Stimulated activated CD8-positive, alpha-beta memory T cell treated with anti-CD3 and anti-CD28 coated beads, Interleukin-7, amount 100 ng/mL, for 4 hours (primary cell): ENCODE measurements at regions not wholly inside any gene's neighbourhood (a gene's known extent, or its start where the extent isn't known, plus 50 kb on each side); places are given as distances from the start of the nearest gene placed in this dataset.

Experiments used
- DNase-seq, 2 donors: peaks; one replicate each; pipeline ENCODE4 v3.0.0-alpha.2; 2020; ENCODE audit warnings: low read depth in 2 of 2

- DNase-seq = no peak
Measured at GRCh38 chr1:199698222-199698621, 329.3 kb upstream of the NR5A2 start.

GRCh38 chr1:199700551-199700950 is 327.0 kb upstream of the NR5A2 start:
- no peak for DNase-seq

- DNase-seq = no peak
Measured at GRCh38 chr1:199701726-199702125, 325.8 kb upstream of the NR5A2 start.

DNA sequence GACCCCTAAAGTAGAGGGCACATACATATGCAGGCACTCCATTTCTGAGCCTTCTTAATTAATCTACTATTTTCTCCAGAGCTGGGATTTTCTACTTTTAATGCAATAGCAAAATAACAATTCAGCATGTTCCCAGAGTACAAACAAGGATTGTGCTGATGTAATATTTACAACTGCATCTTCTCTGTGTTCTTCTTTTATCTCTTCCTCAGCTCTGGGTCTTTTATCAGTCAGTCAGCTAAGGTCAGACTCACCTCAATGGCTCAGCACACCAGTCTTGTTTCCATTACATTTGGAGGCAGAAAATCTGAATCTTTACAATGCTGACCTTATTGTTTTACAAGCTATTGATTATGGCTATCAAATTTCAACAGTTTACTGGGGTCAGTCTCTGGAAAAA is 323.3 kb upstream of the NR5A2 start:
- no peak for DNase-seq

GRCh38 chr1:199705825-199706224 is 321.7 kb upstream of the NR5A2 start:
- no peak for DNase-seq

DNA sequence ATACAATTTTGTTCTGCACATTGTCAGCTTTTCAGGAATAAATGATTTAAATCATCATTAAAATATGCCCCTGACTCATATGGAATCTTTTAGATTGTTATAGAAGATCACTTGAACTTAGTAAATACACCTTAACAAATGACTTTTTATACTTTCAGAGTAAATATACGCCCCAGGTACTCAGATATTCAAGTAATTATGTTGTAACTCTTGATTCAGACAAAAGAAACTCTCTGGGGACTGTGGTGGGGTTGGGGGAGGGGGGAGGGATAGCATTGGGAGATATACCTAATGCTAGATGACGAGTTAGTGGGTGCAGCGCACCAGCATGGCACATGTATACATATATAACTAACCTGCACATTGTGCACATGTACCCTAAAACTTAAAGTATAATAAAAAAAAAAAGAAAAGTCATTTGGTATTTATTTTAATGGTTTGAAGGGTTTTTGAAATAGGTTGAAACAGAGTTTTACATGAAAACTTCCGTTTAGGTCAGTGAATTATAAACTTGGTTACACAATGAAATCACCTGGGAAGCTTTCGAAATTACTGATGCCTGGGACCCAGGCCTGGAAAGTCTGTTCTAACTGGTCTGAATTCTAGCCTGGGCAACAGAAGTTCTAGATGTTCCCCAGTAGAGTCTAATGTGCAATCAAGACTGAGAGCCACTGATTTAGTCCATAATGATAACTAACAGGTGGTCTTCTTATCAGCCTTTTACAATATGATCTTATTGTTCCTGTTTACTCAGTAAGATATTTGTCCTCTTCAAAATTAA is 320.5 kb upstream of the NR5A2 start:
- DNase-seq = no peak

- no peak for DNase-seq
Measured at GRCh38 chr1:199710974-199711373, 316.5 kb upstream of the NR5A2 start.

GRCh38 chr1:199716729-199717128 is 310.8 kb upstream of the NR5A2 start:
- DNase-seq = no peak

DNA sequence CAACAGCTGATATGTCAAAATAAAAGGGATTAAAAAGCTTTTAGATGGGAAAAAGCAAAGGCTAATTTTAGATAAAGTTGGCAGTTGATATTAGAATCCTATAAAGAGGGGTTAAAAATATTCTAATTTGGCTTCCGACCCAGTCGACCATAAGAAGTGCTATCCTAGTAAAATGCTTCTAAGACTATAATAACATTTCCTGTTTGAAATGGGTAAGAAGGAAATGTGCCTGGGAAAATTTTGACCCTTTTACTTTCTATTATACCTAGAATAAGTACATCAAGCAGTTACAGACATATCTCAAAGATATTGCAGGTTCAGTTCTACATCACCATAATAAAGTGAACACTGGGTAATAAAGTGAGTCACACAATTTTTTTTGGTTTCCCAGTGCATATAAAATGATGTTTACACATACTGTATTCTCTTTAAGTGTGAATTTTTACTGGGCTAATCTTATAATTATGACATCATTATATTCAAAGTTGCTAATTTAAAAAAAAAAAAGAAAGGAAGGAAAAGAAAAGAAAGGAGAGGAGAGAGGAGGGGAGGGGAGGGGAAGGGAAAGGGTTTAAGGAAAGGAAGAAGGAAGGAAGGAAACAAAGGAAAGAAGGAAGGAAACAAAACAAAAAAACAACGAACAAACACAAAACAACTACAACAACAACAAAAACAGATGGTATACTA is 308.2 kb upstream of the NR5A2 start:
- DNase-seq = no peak

DNA sequence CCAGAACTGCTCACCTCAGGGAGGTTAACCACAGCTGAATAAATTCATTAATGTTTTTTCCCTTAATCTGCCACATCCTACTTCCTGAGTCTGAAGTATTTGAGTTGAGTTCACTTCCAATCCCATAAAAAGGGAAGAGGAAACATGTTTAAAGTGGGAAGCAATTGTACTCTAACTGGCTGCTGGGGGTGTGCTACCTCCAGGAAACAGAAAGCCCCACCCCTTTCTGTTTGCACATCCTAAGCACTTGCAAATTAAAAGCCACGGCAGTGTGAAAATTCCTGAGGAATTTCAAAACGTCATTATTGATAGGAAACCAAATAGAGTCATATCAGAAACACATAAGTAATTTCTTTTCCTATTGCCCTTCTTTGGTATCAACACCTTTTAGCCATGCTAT is 307.0 kb upstream of the NR5A2 start:
- DNase-seq = no peak

DNA sequence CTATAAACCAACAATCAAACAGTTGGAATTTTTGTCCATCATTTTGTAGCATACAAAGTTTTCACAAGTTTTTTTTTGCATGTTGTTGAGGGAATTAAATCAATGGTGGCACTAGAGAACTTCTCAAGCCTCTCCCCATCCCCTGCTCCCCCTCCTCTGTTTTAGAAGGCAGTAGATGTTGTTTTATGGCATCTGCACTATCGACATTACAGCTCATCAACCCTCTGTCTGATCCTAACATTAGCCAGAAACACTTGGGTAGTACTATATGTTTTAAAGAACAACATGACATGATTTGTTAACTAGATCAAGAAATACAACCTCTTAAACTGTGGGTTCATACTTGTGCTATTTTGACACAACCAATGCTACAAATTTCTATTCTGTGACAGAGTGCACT is 306.5 kb upstream of the NR5A2 start:
- no peak for DNase-seq

DNA sequence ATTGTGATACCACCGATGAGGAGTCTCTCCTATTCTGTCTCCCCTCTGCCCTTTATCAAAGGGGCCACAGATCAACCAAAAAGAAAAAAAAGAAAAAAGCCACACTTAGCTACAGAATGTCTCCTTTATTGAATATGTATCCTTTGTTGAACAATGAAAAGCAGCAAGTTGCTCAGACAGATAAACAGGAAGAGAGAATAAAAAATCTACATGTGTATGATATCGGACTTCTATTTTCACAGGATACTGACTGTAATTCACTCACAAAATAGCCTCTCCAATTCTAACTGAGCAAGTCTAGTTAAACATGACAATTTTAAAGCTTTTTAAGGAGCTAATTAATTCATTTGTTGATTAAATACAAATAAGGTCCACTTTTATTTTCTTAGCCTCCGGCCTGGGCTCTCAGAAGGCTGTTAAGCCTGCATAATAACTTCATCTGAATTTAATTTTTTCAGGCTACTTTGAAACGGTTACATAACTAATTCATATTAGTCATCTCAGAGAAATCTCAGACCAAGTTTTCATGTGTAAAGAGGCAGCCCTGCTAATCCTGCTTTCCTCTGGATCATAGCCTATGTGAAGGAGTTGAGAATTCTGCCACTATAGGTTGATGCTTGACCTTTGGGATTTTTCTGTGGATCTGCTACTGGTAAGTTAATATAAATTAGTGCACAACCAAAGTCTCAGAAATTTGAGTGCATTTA is 304.1 kb upstream of the NR5A2 start:
- DNase-seq = no peak

- DNase-seq = no peak
Measured at GRCh38 chr1:199724049-199724448, 303.5 kb upstream of the NR5A2 start.

GRCh38 chr1:199725002-199725565 is 302.4 kb upstream of the NR5A2 start:
- DNase-seq = no peak

GRCh38 chr1:199727682-199728081 is 299.8 kb upstream of the NR5A2 start:
- DNase-seq = no peak

- DNase-seq = no peak
Measured at GRCh38 chr1:199728345-199728744, 299.2 kb upstream of the NR5A2 start.

DNA sequence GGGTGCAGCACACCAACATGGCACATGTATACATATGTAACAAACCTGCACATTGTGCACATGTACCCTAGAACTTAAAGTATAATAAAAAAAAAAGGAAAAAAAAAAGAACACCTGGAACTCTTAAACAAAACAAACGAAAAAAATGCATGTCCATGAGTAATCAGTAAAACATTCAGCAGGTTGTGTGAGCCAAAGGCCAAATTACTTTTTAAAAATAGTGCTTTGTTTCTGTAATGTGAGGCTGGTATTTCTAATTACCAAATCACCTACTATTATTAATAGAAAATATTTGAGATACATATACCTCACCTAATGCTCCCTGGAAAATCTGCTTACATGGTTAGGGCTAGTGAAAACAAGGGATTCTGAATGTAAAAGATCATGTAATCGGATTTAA is 294.4 kb upstream of the NR5A2 start:
- no peak for DNase-seq

GRCh38 chr1:199734186-199734585 is 293.3 kb upstream of the NR5A2 start:
- no peak for DNase-seq

- DNase-seq = no peak
Measured at GRCh38 chr1:199735660-199736059, 291.9 kb upstream of the NR5A2 start.

DNA sequence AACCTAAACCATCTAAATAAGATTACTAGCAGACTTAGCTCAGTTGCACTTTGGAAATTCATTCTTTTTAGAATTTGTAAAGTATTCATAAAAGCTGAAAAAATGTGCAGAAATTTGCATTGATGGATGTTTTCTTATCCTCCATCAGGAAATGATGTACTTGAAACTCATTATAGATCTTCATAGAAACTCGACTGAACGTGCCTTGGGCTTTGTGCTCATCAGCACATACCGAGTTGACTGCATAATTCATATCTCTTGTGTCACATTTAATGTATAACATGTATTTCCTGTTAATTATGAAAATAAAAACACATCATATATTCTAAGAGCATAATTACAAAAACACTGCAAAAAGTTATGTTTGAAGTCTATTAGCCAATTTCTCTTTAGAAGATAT is 290.9 kb upstream of the NR5A2 start:
- no peak for DNase-seq

DNA sequence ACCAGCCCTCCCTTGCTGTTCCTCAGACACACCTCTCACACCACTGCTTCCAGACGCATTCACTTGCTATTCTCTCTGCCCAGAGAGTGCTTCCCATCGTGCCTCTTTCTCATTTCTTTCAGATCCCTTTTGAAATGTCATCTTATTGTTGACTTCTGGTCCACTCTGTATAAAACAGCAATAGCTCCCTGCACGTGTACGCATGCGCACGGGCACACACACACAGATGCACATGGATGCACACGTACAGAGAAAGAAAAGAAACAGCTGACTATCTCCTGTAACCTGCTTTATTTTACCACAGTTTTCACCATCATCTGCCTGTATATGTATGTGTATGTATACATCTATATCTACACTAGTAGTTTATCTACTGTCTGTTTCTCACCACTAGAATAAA is 285.9 kb upstream of the NR5A2 start:
- DNase-seq = no peak

DNA sequence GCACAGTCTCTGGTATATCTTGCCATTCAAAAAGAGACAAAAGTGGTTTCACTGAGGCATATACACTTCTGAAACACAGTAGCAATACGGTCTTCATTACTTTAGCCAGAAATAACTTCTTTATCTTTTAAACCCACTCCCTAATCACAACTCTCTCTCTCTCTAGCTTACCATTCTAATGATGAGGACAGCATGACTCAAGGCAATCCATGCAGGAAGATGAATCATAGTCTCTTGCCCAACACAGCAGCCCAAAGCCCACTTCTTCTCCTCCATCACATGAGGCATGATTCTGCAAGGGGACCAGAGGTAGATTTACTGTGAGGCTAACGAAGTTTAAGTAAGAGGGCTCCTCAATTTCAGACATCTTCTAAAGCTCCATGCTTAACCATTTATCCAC is 285.0 kb upstream of the NR5A2 start:
- no peak for DNase-seq

GRCh38 chr1:199743227-199743626 is 284.3 kb upstream of the NR5A2 start:
- no peak for DNase-seq
